ENCODE measurements at regions not wholly inside any gene's neighbourhood (a gene's known extent, or its start where the extent isn't known, plus 50 kb on each side); places are given as distances from the start of the nearest gene placed in this dataset.

DNA sequence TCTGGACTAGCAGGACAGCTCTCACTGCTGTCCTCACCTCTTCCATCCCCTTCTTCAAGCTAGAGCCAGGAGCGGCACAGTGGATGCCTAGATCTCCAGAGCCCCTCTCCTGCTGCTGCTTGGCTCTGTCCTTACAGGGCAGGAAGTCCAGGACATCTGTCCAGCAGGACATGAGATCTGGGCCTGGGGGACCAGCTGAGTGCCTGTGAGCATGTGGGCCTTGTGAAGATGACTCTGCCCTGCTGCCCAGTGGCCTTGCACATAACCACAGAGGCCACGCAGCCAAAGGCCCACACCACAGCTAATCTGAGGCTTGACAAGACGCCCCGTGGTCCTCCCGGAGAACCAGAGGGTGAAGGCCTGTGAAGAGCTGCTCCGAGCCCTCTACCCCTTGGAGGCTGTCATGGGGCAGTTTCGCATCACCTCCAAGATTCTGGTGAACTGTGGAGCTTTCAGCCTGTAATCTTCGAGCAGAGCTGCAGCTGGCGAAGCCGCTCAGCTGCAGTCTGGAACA is 516.7 kb upstream of the HS6ST1 start:
- Histone ChIP-seq H3K4me1 (ENCODE audit: control insufficient read depth, insufficient read depth, low read length) (peaks cover 6% of the 10 kb centered on the region; the same call in 1 of the 2 replicates), H3K36me3 (ENCODE audit: control insufficient read depth, insufficient read depth, low read length) (no peaks in the 10 kb centered on the region), H3K9ac (ENCODE audit: low read length) (no peak overlapping the region)

DNA sequence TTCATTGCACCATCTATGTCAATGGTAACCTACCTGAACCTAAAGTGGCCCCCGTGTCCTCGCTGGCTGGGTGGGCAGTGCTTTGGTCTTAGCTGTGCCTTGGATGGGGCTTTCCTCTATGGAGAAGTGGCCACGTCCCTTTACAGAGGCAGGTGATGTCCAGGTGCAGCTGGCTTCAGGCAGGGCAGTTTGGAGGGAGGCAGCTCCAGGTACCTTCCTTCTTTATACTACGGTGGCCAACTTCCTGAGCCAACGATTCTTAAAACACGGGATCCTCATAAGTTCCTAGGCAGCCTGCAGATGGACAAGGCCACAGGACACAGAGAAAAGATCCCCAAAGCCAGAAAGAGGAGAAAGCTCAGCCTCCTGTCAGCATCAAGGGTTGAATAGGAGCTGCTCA is 517.3 kb upstream of the HS6ST1 start:
- H3K9me3 ChIP-seq (ENCODE audit: control insufficient read depth, insufficient read depth, low read depth, low read length), result no peaks in the 10 kb centered on the region
- H3K27me3 ChIP-seq (ENCODE audit: control insufficient read depth, insufficient read depth, low read length), result no peaks in the 10 kb centered on the region
- no peak overlapping the region for H3K27ac ChIP-seq (ENCODE audit: low read depth, low read length)
- H3K4me3 ChIP-seq (ENCODE audit: low read depth, low read length), result no peak overlapping the region
- H3K36me3 ChIP-seq (ENCODE audit: control insufficient read depth, insufficient read depth, low read length), result no peaks in the 10 kb centered on the region
- no peak overlapping the region for H3K9ac ChIP-seq (ENCODE audit: low read length)
- peaks cover 6% of the 10 kb centered on the region; the same call in 1 of the 2 replicates for H3K4me1 ChIP-seq (ENCODE audit: control insufficient read depth, insufficient read depth, low read length)

More for the DNA sequence above, 516.7 kb upstream of the HS6ST1 start:
- Histone ChIP-seq H3K27ac (ENCODE audit: low read depth, low read length) (no peak overlapping the region), H3K27me3 (ENCODE audit: control insufficient read depth, insufficient read depth, low read length) (no peaks in the 10 kb centered on the region), H3K9me3 (ENCODE audit: control insufficient read depth, insufficient read depth, low read depth, low read length) (no peaks in the 10 kb centered on the region), H3K4me3 (ENCODE audit: low read depth, low read length) (no peak overlapping the region)

DNA sequence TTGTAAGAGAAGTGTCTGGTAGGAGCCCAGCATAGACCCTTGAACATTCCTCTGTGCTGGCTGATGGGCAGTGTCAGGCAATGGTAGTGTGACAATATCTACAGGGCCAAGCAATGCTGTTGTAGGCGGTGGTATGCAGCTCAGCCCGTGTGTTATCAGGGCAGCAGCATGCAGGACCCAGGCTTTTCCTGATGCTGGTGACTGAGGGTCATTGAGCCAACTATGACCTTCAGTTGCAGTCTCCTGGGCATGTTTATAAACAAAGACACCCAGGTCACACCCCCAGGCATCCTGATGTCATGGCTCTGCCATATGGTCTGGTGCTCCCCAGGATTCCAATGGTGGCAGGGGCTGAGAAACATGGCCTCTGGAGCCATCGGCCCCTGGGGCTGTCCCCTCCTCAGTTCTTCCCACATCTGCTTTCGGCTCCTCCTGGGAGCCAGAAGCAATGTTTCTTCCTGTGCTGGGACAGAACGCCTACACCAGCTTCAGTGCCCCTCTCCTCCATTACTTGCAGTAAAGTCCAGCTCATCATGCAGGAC is 518.0 kb upstream of the HS6ST1 start:
- no peaks in the 10 kb centered on the region for H3K27me3 ChIP-seq (ENCODE audit: control insufficient read depth, insufficient read depth, low read length)
- no peak overlapping the region for H3K9ac ChIP-seq (ENCODE audit: low read length)
- no peak overlapping the region for H3K4me3 ChIP-seq (ENCODE audit: low read depth, low read length)
- no peaks in the 10 kb centered on the region for H3K36me3 ChIP-seq (ENCODE audit: control insufficient read depth, insufficient read depth, low read length)
- H3K4me1 ChIP-seq (ENCODE audit: control insufficient read depth, insufficient read depth, low read length), result peaks cover 6% of the 10 kb centered on the region; the same call in 1 of the 2 replicates
- H3K27ac ChIP-seq (ENCODE audit: low read depth, low read length), result no peak overlapping the region
- H3K9me3 ChIP-seq (ENCODE audit: control insufficient read depth, insufficient read depth, low read depth, low read length), result no peaks in the 10 kb centered on the region

DNA sequence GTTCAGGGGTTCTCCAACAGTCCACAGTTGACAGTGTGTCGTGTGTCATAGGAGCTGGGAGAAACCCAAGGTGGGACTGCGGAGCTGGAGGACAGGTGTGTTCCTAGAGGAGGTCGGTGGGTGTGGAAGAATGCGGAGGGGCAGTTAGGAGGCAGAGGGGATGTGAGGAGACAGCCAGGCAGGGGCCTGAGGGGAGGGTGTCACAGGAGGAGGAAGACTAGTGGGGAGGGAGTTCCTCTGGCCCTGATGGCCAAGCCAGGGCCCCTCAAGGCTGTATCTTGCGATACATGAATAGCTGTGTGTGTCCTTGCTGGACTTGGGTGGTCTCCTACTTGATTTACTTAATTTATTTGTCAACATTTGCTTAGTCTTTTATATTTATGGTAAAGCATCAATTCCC is 519.6 kb upstream of the HS6ST1 start:
- Histone ChIP-seq H3K9ac (ENCODE audit: low read length) (no peak overlapping the region), H3K4me1 (ENCODE audit: control insufficient read depth, insufficient read depth, low read length) (peaks cover 2% of the 10 kb centered on the region; the same call in 1 of the 2 replicates), H3K9me3 (ENCODE audit: control insufficient read depth, insufficient read depth, low read depth, low read length) (no peaks in the 10 kb centered on the region), H3K36me3 (ENCODE audit: control insufficient read depth, insufficient read depth, low read length) (no peaks in the 10 kb centered on the region), H3K27me3 (ENCODE audit: control insufficient read depth, insufficient read depth, low read length) (no peaks in the 10 kb centered on the region), H3K27ac (ENCODE audit: low read depth, low read length) (no peak overlapping the region), H3K4me3 (ENCODE audit: low read depth, low read length) (no peak overlapping the region)

DNA sequence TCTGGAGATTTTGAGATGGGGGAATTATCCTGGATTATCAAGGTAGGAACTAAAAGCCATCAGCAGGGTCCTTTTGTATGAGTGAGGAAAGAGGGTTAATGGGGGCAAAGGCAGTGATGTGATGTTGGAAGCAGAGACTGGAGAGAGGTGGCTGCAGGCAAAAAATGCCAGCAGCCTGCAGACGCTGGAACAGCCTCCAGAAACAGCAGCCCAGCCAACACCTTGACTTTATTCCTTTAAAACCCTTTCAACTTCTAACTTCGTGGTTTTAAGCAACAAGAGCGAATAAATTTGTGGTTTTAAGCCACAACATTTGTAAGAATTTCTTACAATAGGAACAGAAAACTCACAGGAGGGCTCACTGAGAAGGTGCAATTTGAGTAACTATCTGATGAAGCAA is 523.1 kb upstream of the HS6ST1 start:
- H3K27me3 ChIP-seq (ENCODE audit: control insufficient read depth, insufficient read depth, low read length), result no peaks in the 10 kb centered on the region
- H3K4me3 ChIP-seq (ENCODE audit: low read depth, low read length), result no peak overlapping the region
- no peaks in the 10 kb centered on the region for H3K4me1 ChIP-seq (ENCODE audit: control insufficient read depth, insufficient read depth, low read length)
- no peak overlapping the region for H3K27ac ChIP-seq (ENCODE audit: low read depth, low read length)
- H3K9me3 ChIP-seq (ENCODE audit: control insufficient read depth, insufficient read depth, low read depth, low read length), result no peaks in the 10 kb centered on the region
- no peak overlapping the region for H3K9ac ChIP-seq (ENCODE audit: low read length)
- no peaks in the 10 kb centered on the region for H3K36me3 ChIP-seq (ENCODE audit: control insufficient read depth, insufficient read depth, low read length)

DNA sequence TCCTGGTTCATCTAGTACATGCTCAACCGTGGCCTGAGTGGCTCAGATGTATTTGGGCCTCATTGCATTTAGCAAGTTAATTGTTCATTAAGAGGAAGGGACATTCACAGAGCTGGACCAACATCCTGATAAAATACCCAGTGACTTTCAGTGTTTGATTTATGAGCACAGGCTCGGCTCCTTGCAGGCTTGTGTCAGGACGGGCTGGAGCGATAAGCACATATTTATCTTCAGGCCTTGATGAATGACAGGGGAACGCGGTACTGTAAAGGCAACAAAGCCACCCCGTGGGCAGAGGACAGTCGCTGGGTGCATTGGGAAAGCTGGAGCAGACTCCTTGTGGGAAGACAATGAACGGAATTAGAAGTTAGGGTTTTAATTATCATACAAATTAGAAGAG is 548.6 kb upstream of the HS6ST1 start:
- H3K27ac ChIP-seq (ENCODE audit: low read depth, low read length), result no peak overlapping the region
- no peak overlapping the region for H3K9ac ChIP-seq (ENCODE audit: low read length)
- no peak overlapping the region for H3K4me3 ChIP-seq (ENCODE audit: low read depth, low read length)
- no peaks in the 10 kb centered on the region for H3K9me3 ChIP-seq (ENCODE audit: control insufficient read depth, insufficient read depth, low read depth, low read length)
- H3K4me1 ChIP-seq (ENCODE audit: control insufficient read depth, insufficient read depth, low read length), result no peaks in the 10 kb centered on the region; the same call in 1 of the 2 replicates
- no peaks in the 10 kb centered on the region for H3K27me3 ChIP-seq (ENCODE audit: control insufficient read depth, insufficient read depth, low read length)
- no peaks in the 10 kb centered on the region for H3K36me3 ChIP-seq (ENCODE audit: control insufficient read depth, insufficient read depth, low read length)

DNA sequence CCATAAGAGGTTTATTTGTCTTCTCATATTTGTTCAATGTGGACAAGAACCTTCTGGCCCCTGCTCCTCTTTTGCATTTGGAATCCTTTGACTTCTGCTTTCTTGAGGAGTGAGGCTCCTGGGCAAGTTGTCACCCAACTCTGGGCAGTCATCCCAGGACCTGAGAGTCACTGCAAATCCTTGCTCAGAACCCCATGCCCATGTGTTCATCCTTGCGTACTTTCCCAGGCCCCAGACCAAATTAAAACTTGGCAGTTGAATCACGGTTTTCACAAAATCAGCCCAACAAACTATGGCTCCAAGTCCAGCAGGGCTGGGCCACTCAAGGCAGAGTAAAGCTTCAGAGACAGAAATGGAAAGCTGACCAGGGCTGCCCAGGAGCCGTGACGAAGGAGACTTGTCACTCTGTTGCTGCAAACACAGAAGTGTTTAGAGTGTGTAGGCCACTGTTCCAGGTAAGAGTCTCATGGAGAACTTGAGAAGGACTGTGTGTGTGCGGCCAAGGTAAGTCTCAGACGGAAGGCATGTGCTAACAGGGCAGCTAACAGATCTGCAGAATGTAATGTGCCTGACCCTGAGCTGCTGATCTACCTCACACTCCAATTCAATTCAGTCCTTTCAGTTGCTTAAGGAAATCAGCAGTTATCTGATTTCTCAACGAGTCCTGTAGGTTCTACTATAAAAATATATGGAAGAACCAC is 549.4 kb upstream of the HS6ST1 start:
- Histone ChIP-seq H3K4me3 (ENCODE audit: low read depth, low read length) (no peak overlapping the region), H3K4me1 (ENCODE audit: control insufficient read depth, insufficient read depth, low read length) (no peaks in the 10 kb centered on the region; the same call in 1 of the 2 replicates), H3K27ac (ENCODE audit: low read depth, low read length) (no peak overlapping the region), H3K9me3 (ENCODE audit: control insufficient read depth, insufficient read depth, low read depth, low read length) (no peaks in the 10 kb centered on the region), H3K36me3 (ENCODE audit: control insufficient read depth, insufficient read depth, low read length) (no peaks in the 10 kb centered on the region), H3K9ac (ENCODE audit: low read length) (no peak overlapping the region), H3K27me3 (ENCODE audit: control insufficient read depth, insufficient read depth, low read length) (no peaks in the 10 kb centered on the region)

DNA sequence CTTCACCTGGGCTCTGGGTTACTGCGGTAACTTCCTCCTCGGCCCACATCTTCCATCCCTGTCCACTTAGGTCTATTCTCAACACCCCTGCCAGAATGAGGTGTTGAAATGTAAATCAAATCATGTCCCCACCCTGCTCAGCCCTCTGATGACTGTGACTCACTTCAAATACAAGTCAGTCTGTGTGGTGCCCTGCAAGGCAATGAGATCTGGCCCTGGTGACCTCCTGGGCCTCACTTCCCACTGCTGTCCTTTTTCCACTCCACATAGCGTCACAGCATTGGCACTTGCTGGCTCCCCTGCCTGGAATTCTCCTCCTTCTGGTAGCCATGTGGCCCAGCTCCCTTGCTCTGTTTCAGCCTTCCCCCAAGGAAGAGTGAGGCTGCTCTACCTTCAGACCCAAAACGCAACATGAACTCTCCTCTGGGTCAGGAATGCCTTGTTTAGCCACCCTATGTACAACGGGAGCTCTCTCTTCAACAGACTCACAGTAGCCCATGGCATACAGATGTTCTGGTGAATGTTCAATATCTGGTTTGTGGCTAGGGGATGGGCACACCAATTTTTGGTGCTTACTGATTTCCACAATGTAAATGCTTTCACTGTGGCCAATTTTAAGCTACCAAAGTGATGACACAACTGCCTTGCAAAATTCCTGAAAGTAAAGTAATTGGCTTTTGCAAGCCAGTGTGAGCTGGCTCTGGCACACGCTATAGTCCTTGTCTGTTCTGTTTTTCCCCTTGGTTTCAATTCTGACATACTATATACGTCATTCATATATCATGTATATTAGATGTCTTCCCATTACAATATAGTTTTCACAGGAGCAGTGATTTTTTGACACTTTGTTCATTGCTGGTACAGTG is 550.3 kb upstream of the HS6ST1 start:
- no peak overlapping the region for H3K9ac ChIP-seq (ENCODE audit: low read length)
- no peaks in the 10 kb centered on the region; the same call in 1 of the 2 replicates for H3K4me1 ChIP-seq (ENCODE audit: control insufficient read depth, insufficient read depth, low read length)
- H3K27me3 ChIP-seq (ENCODE audit: control insufficient read depth, insufficient read depth, low read length), result no peaks in the 10 kb centered on the region
- no peak overlapping the region for H3K27ac ChIP-seq (ENCODE audit: low read depth, low read length)
- H3K9me3 ChIP-seq (ENCODE audit: control insufficient read depth, insufficient read depth, low read depth, low read length), result no peaks in the 10 kb centered on the region
- H3K36me3 ChIP-seq (ENCODE audit: control insufficient read depth, insufficient read depth, low read length), result no peaks in the 10 kb centered on the region
- no peak overlapping the region for H3K4me3 ChIP-seq (ENCODE audit: low read depth, low read length)

DNA sequence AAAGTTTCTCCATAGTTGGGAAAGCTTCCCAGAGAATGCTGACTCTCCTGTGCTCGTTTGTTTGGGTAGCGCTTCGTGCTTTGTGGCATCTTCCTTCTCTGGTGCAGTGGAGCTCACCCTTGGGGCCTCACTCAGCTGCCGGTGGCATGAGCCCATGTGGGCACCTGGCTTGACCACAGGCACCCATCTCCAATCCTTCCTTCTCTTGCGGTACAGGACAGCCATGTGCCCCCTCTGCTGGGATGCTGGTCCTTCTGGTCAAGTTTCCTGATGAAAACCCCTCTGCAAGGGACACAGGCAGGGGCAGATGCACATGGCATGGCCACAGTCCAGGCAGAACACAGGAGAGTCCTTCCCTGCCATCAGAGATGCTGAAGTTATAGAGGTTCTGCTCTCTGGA is 555.9 kb upstream of the HS6ST1 start:
- no peak overlapping the region for H3K27ac ChIP-seq (ENCODE audit: low read depth, low read length)
- no peaks in the 10 kb centered on the region for H3K27me3 ChIP-seq (ENCODE audit: control insufficient read depth, insufficient read depth, low read length)
- H3K9me3 ChIP-seq (ENCODE audit: control insufficient read depth, insufficient read depth, low read depth, low read length), result no peaks in the 10 kb centered on the region
- peaks cover 26% of the 10 kb centered on the region for H3K4me1 ChIP-seq (ENCODE audit: control insufficient read depth, insufficient read depth, low read length)
- no peaks in the 10 kb centered on the region for H3K36me3 ChIP-seq (ENCODE audit: control insufficient read depth, insufficient read depth, low read length)
- no peak overlapping the region for H3K9ac ChIP-seq (ENCODE audit: low read length)
- no peak overlapping the region for H3K4me3 ChIP-seq (ENCODE audit: low read depth, low read length)

DNA sequence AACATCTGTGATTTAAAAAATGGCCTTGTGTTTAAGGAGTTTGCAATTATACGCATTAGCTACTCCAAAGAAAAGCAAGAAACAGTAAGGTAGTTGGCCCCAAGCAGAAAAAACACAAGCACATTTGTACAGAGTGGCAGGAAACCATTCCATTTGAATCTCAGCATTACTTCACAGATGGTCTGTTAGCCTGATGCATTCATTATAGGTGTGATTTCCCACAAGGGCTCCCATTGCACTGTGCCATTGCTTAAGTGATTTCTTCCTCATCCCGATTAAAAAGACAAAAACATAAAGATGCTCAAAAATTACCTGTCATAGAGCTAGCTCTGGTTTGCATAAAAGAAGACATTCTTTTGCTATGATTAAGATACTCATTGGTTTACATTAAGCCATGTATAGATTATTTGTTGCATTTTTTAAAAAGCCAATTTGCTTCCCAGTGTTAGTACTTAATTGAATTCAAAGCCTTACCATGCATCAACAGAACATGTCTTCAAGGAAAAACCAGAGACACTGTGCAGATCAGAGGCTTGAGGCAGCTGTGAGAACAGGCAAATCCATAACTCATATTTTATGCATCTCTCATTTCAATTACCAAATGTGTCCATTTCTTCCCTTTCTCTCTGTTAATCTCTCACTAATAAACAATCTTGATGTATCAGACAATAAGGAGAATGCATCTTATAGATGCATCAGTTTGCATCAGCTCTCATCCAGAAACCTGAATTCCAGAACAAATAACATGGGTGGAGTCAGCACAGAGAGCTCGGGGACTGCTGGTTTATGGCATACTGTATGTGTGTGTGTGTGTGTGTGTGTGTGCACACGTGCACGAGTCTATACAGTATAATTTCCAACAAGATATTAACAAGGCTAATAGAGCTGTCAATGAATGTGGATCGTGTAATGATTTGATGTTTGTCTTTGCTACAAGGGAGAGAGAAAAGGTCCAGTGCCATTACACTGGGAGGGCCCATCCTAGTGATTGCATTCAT is 558.6 kb upstream of the HS6ST1 start:
- H3K27me3 ChIP-seq (ENCODE audit: control insufficient read depth, insufficient read depth, low read length), result no peaks in the 10 kb centered on the region
- no peaks in the 10 kb centered on the region for H3K36me3 ChIP-seq (ENCODE audit: control insufficient read depth, insufficient read depth, low read length)
- no peak overlapping the region for H3K9ac ChIP-seq (ENCODE audit: low read length)
- peaks cover 28% of the 10 kb centered on the region for H3K4me1 ChIP-seq (ENCODE audit: control insufficient read depth, insufficient read depth, low read length)
- no peak overlapping the region for H3K27ac ChIP-seq (ENCODE audit: low read depth, low read length)
- no peak overlapping the region for H3K4me3 ChIP-seq (ENCODE audit: low read depth, low read length)
- H3K9me3 ChIP-seq (ENCODE audit: control insufficient read depth, insufficient read depth, low read depth, low read length), result no peaks in the 10 kb centered on the region
